ENCODE measurements at regions not wholly inside any gene's neighbourhood (a gene's known extent, or its start where the extent isn't known, plus 50 kb on each side); places are given as distances from the start of the nearest gene placed in this dataset.

- TF ChIP-seq CTCF (IDR thresholded peaks at IDR 0.05) = no peak
- no peak for TF ChIP-seq POLR2A (IDR thresholded peaks at IDR 0.05)
Measured at GRCh38 chr9:28620011-28620410, 1046.7 kb upstream of the C9orf72 start.

Measured in right lobe of liver (tissue), 4 donors.